Smooth muscle cell (in vitro differentiated cells): ENCODE measurements at regions not wholly inside any gene's neighbourhood (a gene's known extent, or its start where the extent isn't known, plus 50 kb on each side); places are given as distances from the start of the nearest gene placed in this dataset.

ENCODE experiments used
- DNase-seq: peaks from one replicate; lab custom pipeline; 2025; ENCODE audit not compliant: unreplicated experiment; lab: John Stamatoyannopoulos, UW
- H2AFZ ChIP-seq: fragments of 200-600 bp; sonication (generic); 2 replicates; pipeline ENCODE4 v1.6.0; 2016; ENCODE audit warnings: antibody characterized with exemption, low read depth, mild to moderate bottlenecking
- H3F3A ChIP-seq: fragments of 200-600 bp; sonication (generic); 2 replicates; pipeline ENCODE4 v1.6.0; 2017; ENCODE audit warnings: antibody characterized with exemption, low read depth
- H3K27ac ChIP-seq: fragments of 200-600 bp; sonication (generic); 2 replicates; pipeline ENCODE4 v1.5.1; 2016; ENCODE audit warnings: low read depth, mild to moderate bottlenecking
- H3K27me3 ChIP-seq: fragments of 200-600 bp; sonication (generic); 2 replicates; pipeline ENCODE4 v1.6.1; 2016; ENCODE audit warnings: low read depth, mild to moderate bottlenecking
- H3K36me3 ChIP-seq: fragments of 200-600 bp; sonication (generic); 2 replicates; pipeline ENCODE4 v1.5.1; 2016; ENCODE audit warnings: low read depth
- H3K4me1 ChIP-seq: fragments of 200-600 bp; sonication (generic); 2 replicates; pipeline ENCODE4 v1.5.1; 2016; ENCODE audit warnings: low read depth
- H3K4me2 ChIP-seq: fragments of 200-600 bp; sonication (generic); 2 replicates; pipeline ENCODE4 v1.6.0; 2016; ENCODE audit warnings: mild to moderate bottlenecking
- H3K4me3 ChIP-seq: fragments of 200-600 bp; sonication (generic); 2 replicates; pipeline ENCODE4 v1.5.1; 2016; ENCODE audit warnings: mild to moderate bottlenecking
- H3K79me2 ChIP-seq: fragments of 200-600 bp; sonication (generic); 2 replicates; pipeline ENCODE4 v1.6.0; 2016; ENCODE audit warnings: low read depth, mild to moderate bottlenecking
- H3K9ac ChIP-seq: fragments of 200-600 bp; sonication (generic); 2 replicates; pipeline ENCODE4 v1.6.0; 2016; ENCODE audit warnings: low read depth
- H3K9me3 ChIP-seq: fragments of 200-600 bp; sonication (generic); replicated peaks from 2 replicates; pipeline ENCODE4 v1.5.1; 2016; ENCODE audit warnings: low read depth
- H4K20me1 ChIP-seq: fragments of 200-600 bp; sonication (generic); 2 replicates; pipeline ENCODE4 v1.6.0; 2016; ENCODE audit warnings: low read depth
- WGBS: methylation state at CpG from one replicate; pipeline ENCODE4 v1.1.7; 2016; ENCODE audit warnings: low lambda C conversion rate; 5-methylcytosine and 5-hydroxymethylcytosine counted together
- TF ChIP-seq, protein P1 (sequence below): fragments of 200-600 bp; sonication (generic); IDR thresholded peaks from 2 replicates; pipeline ENCODE4 v1.5.1; 2017; ENCODE audit warnings: borderline replicate concordance, mild to moderate bottlenecking, antibody characterized with exemption; ENCODE audit not compliant: insufficient read depth, poor library complexity, severe bottlenecking

DNA sequence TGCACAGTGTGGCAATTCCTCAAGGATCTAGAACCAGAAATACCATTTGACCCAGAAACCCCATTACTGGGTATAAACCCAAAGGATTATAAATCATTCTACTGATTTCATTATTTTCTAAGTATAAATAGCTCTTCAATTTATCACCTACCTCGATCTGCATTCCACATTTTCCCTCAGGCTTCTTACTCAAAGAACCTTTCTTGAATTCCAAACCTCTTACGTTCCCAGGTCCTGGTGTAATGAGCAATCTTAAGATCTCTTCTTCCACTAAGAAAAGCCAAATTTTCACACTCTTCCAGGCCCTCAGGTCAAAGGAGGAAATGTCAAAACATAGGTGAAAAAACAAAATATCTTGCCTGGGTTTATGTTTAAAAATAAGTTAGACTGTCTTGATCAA is 237.3 kb upstream of the GPC6 start:
- H3F3A ChIP-seq: no peaks in the 10 kb centered on the region

DNA sequence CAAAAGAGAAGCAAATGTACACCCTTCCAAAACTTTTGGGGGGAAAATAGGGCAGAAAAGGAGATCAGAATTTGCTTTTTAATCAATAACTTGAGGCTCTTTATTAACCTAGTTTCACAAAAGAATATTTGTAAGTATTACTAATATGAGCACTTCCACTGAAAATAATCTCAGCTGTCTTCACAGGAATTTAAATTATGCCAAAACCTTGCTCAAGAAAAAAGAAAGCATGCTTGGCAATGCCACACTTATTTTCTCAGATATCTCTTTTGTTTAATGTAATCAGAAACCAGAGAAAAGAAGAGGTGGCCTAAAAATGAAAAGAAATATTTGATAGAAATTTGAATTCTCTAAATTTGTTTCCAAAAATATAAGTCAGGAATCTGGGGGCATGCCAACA is 234.9 kb upstream of the GPC6 start:
- Histone ChIP-seq H3F3A (no peaks in the 10 kb centered on the region), H3K79me2 (no peaks in the 10 kb centered on the region), H3K9ac (no peak overlapping the region), H3K4me2 (no peak overlapping the region), H3K9me3 (no peaks in the 10 kb centered on the region), H3K27ac (no peak overlapping the region), H3K4me1 (no peaks in the 10 kb centered on the region), H3K27me3 (no peaks in the 10 kb centered on the region), H3K4me3 (no peak overlapping the region), H4K20me1 (no peaks in the 10 kb centered on the region), H3K36me3 (no peaks in the 10 kb centered on the region), H2AFZ (no peak overlapping the region)
- DNase-seq: no peak
- TF ChIP-seq, protein P1, sequence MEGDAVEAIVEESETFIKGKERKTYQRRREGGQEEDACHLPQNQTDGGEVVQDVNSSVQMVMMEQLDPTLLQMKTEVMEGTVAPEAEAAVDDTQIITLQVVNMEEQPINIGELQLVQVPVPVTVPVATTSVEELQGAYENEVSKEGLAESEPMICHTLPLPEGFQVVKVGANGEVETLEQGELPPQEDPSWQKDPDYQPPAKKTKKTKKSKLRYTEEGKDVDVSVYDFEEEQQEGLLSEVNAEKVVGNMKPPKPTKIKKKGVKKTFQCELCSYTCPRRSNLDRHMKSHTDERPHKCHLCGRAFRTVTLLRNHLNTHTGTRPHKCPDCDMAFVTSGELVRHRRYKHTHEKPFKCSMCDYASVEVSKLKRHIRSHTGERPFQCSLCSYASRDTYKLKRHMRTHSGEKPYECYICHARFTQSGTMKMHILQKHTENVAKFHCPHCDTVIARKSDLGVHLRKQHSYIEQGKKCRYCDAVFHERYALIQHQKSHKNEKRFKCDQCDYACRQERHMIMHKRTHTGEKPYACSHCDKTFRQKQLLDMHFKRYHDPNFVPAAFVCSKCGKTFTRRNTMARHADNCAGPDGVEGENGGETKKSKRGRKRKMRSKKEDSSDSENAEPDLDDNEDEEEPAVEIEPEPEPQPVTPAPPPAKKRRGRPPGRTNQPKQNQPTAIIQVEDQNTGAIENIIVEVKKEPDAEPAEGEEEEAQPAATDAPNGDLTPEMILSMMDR: no peak

More for the DNA sequence above, 237.3 kb upstream of the GPC6 start:
- no peaks in the 10 kb centered on the region for H3K79me2 ChIP-seq
- no peak for DNase-seq
- H3K4me2 ChIP-seq: no peak overlapping the region
- H2AFZ ChIP-seq: no peak overlapping the region
- H3K27ac ChIP-seq: no peak overlapping the region
- no peaks in the 10 kb centered on the region for H4K20me1 ChIP-seq
- H3K9ac ChIP-seq: no peak overlapping the region
- WGBS: 55% methylated on average over 2 of the region's 2 CpGs
- no peak overlapping the region for H3K4me3 ChIP-seq
- H3K36me3 ChIP-seq: no peaks in the 10 kb centered on the region
- TF ChIP-seq, protein P1: no peak
- H3K9me3 ChIP-seq: no peaks in the 10 kb centered on the region
- no peaks in the 10 kb centered on the region for H3K4me1 ChIP-seq
- no peaks in the 10 kb centered on the region for H3K27me3 ChIP-seq

DNA sequence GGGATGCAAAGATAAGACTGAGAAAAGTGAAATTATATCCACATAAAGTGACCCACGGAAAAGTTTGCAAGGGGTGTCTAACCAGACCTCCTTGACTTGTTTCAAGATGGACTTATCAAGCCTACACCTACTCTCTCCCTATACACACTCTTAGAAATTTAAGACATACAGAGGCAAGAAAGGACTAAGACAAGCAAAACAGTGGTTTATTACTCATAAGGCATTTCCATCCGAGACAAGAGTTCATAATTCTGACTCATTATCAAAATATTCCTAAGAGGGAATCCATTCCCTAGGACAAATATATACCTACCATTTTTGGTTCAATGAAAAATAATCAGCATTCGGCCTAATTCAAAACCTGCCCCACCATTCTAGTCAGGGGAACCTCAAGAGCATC is 232.6 kb upstream of the GPC6 start:
- H3K36me3 ChIP-seq: no peaks in the 10 kb centered on the region
- H4K20me1 ChIP-seq: no peaks in the 10 kb centered on the region
- no peak overlapping the region for H3K9ac ChIP-seq
- TF ChIP-seq, protein P1: no peak
- 77% methylated on average over 3 of the region's 3 CpGs for WGBS
- H3K27ac ChIP-seq: no peak overlapping the region
- H3K27me3 ChIP-seq: no peaks in the 10 kb centered on the region
- H3F3A ChIP-seq: no peaks in the 10 kb centered on the region
- no peak overlapping the region for H2AFZ ChIP-seq
- H3K9me3 ChIP-seq: no peaks in the 10 kb centered on the region
- H3K4me2 ChIP-seq: no peak overlapping the region
- no peak overlapping the region for H3K4me3 ChIP-seq
- DNase-seq: no peak
- H3K4me1 ChIP-seq: no peaks in the 10 kb centered on the region
- H3K79me2 ChIP-seq: no peaks in the 10 kb centered on the region

DNA sequence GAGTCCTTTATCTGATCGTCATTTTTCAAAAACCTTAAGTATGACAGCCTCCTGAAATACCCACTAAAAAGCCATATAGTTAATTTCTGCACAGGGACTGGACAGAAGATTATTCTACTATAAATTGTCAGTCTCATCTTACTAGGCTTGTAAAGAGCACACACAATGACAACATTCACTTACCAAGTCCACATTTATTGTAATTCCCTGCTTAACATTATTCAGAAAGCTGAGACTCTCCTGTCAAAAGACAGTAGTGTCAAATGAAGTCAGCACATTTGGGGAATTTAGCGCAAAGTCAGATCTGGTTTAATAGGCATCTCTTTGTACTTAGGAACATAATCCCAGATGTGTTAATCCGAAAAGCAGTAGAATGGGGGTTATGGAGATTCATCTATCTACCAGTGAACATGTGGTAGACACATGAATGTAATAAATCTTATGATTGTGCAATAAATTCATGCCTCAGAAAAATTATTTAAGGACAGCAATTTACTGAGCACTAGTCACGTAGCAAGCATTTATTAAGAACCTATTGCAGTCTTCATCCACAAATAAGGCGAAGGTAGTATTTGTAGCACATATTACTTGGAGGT is 224.6 kb upstream of the GPC6 start:
- Histone ChIP-seq H3F3A (no peaks in the 10 kb centered on the region), H3K9me3 (peaks cover 3% of the 10 kb centered on the region), H3K4me2 (no peak overlapping the region), H3K9ac (no peak overlapping the region), H3K36me3 (no peaks in the 10 kb centered on the region), H3K4me3 (no peak overlapping the region), H3K79me2 (no peaks in the 10 kb centered on the region), H3K27ac (no peak overlapping the region), H3K27me3 (no peaks in the 10 kb centered on the region), H4K20me1 (no peaks in the 10 kb centered on the region), H3K4me1 (no peaks in the 10 kb centered on the region), H2AFZ (no peak overlapping the region)
- 62% methylated on average over 5 of the region's 5 CpGs for WGBS
- no peak for DNase-seq
- TF ChIP-seq, protein P1: no peak
